ENCODE measurements at regions not wholly inside any gene's neighbourhood (a gene's known extent, or its start where the extent isn't known, plus 50 kb on each side); places are given as distances from the start of the nearest gene placed in this dataset.

GRCh38 chr7:1329966-1330800 lies 97.5 kb downstream of the UNCX start:
- no peak for TF ChIP-seq SIN3A (IDR thresholded peaks at IDR 0.05; ENCODE audit: borderline replicate concordance, insufficient read depth, low read length)
- no peak for TF ChIP-seq REST (IDR thresholded peaks at IDR 0.05; ENCODE audit: insufficient read depth in 1 of 2, low read depth in 2 of 2, low read length in 2 of 2)
- TF ChIP-seq POLR2AphosphoS5 (IDR thresholded peaks at IDR 0.05; ENCODE audit: low read depth, low read length): no peak
- TF ChIP-seq TAF1 (IDR thresholded peaks at IDR 0.05; ENCODE audit: borderline replicate concordance, insufficient read depth, low read length): no peak
